ENCODE measurements at regions not wholly inside any gene's neighbourhood (a gene's known extent, or its start where the extent isn't known, plus 50 kb on each side); places are given as distances from the start of the nearest gene placed in this dataset.

GRCh38 chr2:57888463-57888862, 158.1 kb upstream of the VRK2 start:
- no peak for DNase-seq (ENCODE audit: low read depth)
- H3K4me3 ChIP-seq (ENCODE audit: low read depth, low read length): no peak overlapping the region
- TF ChIP-seq CTCF (IDR thresholded peaks at IDR 0.05; ENCODE audit: low read depth, low read length): no peak
- no peak for TF ChIP-seq POLR2A (IDR thresholded peaks at IDR 0.05; ENCODE audit: extremely low read depth, insufficient read length)
- no peak for TF ChIP-seq MAX (IDR thresholded peaks at IDR 0.05; ENCODE audit: low read depth, low read length)
- TF ChIP-seq MYC (IDR thresholded peaks at IDR 0.05; ENCODE audit: low read depth, low read length): no peak

- TF ChIP-seq MAX (IDR thresholded peaks at IDR 0.05; ENCODE audit: low read depth, low read length) (no peak), CTCF (IDR thresholded peaks at IDR 0.05; ENCODE audit: low read depth, low read length) (no peak), POLR2A (IDR thresholded peaks at IDR 0.05; ENCODE audit: extremely low read depth, insufficient read length) (no peak), MYC (IDR thresholded peaks at IDR 0.05; ENCODE audit: low read depth, low read length) (no peak)
- H3K4me3 ChIP-seq (ENCODE audit: low read depth, low read length): no peak overlapping the region
- no peak for DNase-seq (ENCODE audit: low read depth)
These were observed 156.1 kb upstream of the VRK2 start for GRCh38 chr2:57890464-57890863.

- H3K4me3 ChIP-seq (ENCODE audit: low read depth, low read length): no peak overlapping the region
- no peak for DNase-seq (ENCODE audit: low read depth)
- TF ChIP-seq MYC (IDR thresholded peaks at IDR 0.05; ENCODE audit: low read depth, low read length) (no peak), MAX (IDR thresholded peaks at IDR 0.05; ENCODE audit: low read depth, low read length) (no peak), POLR2A (IDR thresholded peaks at IDR 0.05; ENCODE audit: extremely low read depth, insufficient read length) (no peak)
These were observed 155.4 kb upstream of the VRK2 start for GRCh38 chr2:57891086-57891712.

- no peak overlapping the region for H3K4me3 ChIP-seq (ENCODE audit: low read depth, low read length)
- TF ChIP-seq MAX (IDR thresholded peaks at IDR 0.05; ENCODE audit: low read depth, low read length) (no peak), CTCF (IDR thresholded peaks at IDR 0.05; ENCODE audit: low read depth, low read length) (no peak), POLR2A (IDR thresholded peaks at IDR 0.05; ENCODE audit: extremely low read depth, insufficient read length) (no peak), MYC (IDR thresholded peaks at IDR 0.05; ENCODE audit: low read depth, low read length) (no peak)
- no peak for DNase-seq (ENCODE audit: low read depth)
These were observed 153.7 kb upstream of the VRK2 start for GRCh38 chr2:57892920-57893319.

- TF ChIP-seq CTCF (IDR thresholded peaks at IDR 0.05; ENCODE audit: low read depth, low read length) (no peak), MYC (IDR thresholded peaks at IDR 0.05; ENCODE audit: low read depth, low read length) (no peak), POLR2A (IDR thresholded peaks at IDR 0.05; ENCODE audit: extremely low read depth, insufficient read length) (no peak), MAX (IDR thresholded peaks at IDR 0.05; ENCODE audit: low read depth, low read length) (no peak)
- no peak for DNase-seq (ENCODE audit: low read depth)
- H3K4me3 ChIP-seq (ENCODE audit: low read depth, low read length): no peak overlapping the region
These were observed 153.3 kb upstream of the VRK2 start for GRCh38 chr2:57893347-57893746.

- no peak for DNase-seq (ENCODE audit: low read depth)
- H3K4me3 ChIP-seq (ENCODE audit: low read depth, low read length): no peak overlapping the region
- TF ChIP-seq MAX (IDR thresholded peaks at IDR 0.05; ENCODE audit: low read depth, low read length) (no peak), MYC (IDR thresholded peaks at IDR 0.05; ENCODE audit: low read depth, low read length) (no peak), POLR2A (IDR thresholded peaks at IDR 0.05; ENCODE audit: extremely low read depth, insufficient read length) (no peak), CTCF (IDR thresholded peaks at IDR 0.05; ENCODE audit: low read depth, low read length) (no peak)
These were observed 152.8 kb upstream of the VRK2 start for GRCh38 chr2:57893786-57894185.

All from NB4 (cell line).